Sigmoid colon (tissue), 6 donors: ENCODE measurements at regions not wholly inside any gene's neighbourhood (a gene's known extent, or its start where the extent isn't known, plus 50 kb on each side); places are given as distances from the start of the nearest gene placed in this dataset.

Experiments
- DNase-seq: peaks from one replicate; pipeline ENCODE4 v3.0.0-alpha.2; 2019
- H3K27ac ChIP-seq, 4 donors: fragments of 200-600 bp; sonication (generic); one replicate each; pipeline ENCODE4 v1.5.1; 2016 to 2019; ENCODE audit warnings: mild to moderate bottlenecking in 1 of 4
- H3K27me3 ChIP-seq, 3 donors: fragments of 200-600 bp; sonication (generic); one replicate each; pipeline ENCODE4 v1.5.1; 2019; ENCODE audit warnings: mild to moderate bottlenecking in 1 of 3
- H3K36me3 ChIP-seq, 4 donors: fragments of 200-600 bp; sonication (generic); one replicate each; pipeline ENCODE4 v1.5.1; 2016 to 2019
- H3K4me1 ChIP-seq, 4 donors: fragments of 200-600 bp; sonication (generic); one replicate each; pipeline ENCODE4 v1.5.1; 2017 to 2019
- H3K4me3 ChIP-seq, 4 donors: fragments of 200-600 bp; sonication (generic); one replicate each; pipeline ENCODE4 v1.5.1; 2017 to 2019; ENCODE audit warnings: mild to moderate bottlenecking in 2 of 4, moderate library complexity in 1 of 4
- H3K9me3 ChIP-seq, 4 donors: fragments of 200-600 bp in 3 of 4; sonication (generic) in 3 of 4; one replicate each; pipeline versions ENCODE4 v1.5.1 to v1.6.1; 2013 to 2019
- CTCF ChIP-seq, 4 experiments: fragments of 450-650 bp in 3 of 4; fragments of 200-600 bp in 1 of 4; IDR thresholded peaks; one replicate each; pipeline ENCODE4 v1.5.1; 2016 to 2019; ENCODE audit warnings: antibody characterized with exemption in 4 of 4, mild to moderate bottlenecking in 3 of 4, moderate library complexity in 2 of 4
- EP300 ChIP-seq, 4 donors: sonication (generic); formaldehyde crosslinking; IDR thresholded peaks; one replicate each; pipeline ENCODE4 v1.6.1; 2017; ENCODE audit warnings: antibody characterized with exemption in 4 of 4
- POLR2A ChIP-seq, 2 donors: fragments of 450-650 bp; IDR thresholded peaks; one replicate each; pipeline ENCODE4 v1.6.1; 2016; ENCODE audit warnings: antibody characterized with exemption in 2 of 2, mild to moderate bottlenecking in 2 of 2, moderate library complexity in 2 of 2
- POLR2AphosphoS5 ChIP-seq, 4 donors: sonication (generic); formaldehyde crosslinking; IDR thresholded peaks; one replicate each; pipeline ENCODE4 v1.6.1; 2017; ENCODE audit warnings: antibody characterized with exemption in 4 of 4
- WGBS, 2 donors: extraction: QIAGEN DNeasy Blood & Tissue Kit; methylation state at CpG; one replicate each; pipeline ENCODE4 v1.1.7; 2013; 5-methylcytosine and 5-hydroxymethylcytosine counted together
- intact Hi-C: fragments of 100-400 bp; cut with DNase I; formaldehyde crosslinking; loops from one replicate; pipeline ENCODE4 v1.15.1; 2023
- donor health status: healthy with polysubstance abuse.
- donor health status: healthy.

DNA sequence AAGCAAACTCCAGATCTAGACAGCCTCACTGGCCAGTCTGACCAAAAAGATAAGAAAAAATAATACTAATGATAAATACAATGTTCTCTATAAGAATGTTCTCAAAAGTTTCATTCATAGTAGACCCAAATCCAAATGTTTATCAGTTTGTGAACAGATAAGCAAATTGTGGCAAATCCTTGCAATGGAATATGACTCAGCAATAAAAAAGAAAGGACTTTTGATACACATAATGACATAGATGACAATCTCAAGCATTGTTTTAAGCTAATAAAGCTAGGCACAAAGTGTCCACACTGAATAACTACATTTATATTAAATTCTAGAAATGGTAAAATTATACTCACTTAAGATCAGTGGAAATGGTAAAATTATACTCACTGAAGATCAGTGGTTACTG, 195.4 kb upstream of the TYRP1 start:
- intact Hi-C loops: no loop called here
- no peak for TF ChIP-seq POLR2AphosphoS5 (IDR thresholded peaks at IDR 0.05)
- TF ChIP-seq EP300 (IDR thresholded peaks at IDR 0.05): no peak
- no peak for TF ChIP-seq CTCF (IDR thresholded peaks at IDR 0.05)
- TF ChIP-seq POLR2A (IDR thresholded peaks at IDR 0.05): no peak
- Histone ChIP-seq H3K4me3 (no peak overlapping the region), H3K4me1 (no peaks in the 10 kb centered on the region), H3K9me3 (no peaks in the 10 kb centered on the region), H3K27me3 (no peaks in the 10 kb centered on the region), H3K27ac (no peak overlapping the region), H3K36me3 (no peaks in the 10 kb centered on the region)
- no peak for DNase-seq

GRCh38 chr9:12502520-12502919, 190.7 kb upstream of the TYRP1 start:
- intact Hi-C loops: no loop called here
- DNase-seq: no peak
- WGBS, 2 donors: 86 to 87% methylated on average over 4 of the region's 4 CpGs
- Histone ChIP-seq H3K36me3 (no peaks in the 10 kb centered on the region), H3K4me1 (no peaks in the 10 kb centered on the region), H3K27me3 (no peaks in the 10 kb centered on the region), H3K27ac (no peak overlapping the region), H3K9me3 (no peaks in the 10 kb centered on the region), H3K4me3 (no peak overlapping the region)
- no peak for TF ChIP-seq EP300 (IDR thresholded peaks at IDR 0.05)
- no peak for TF ChIP-seq CTCF (IDR thresholded peaks at IDR 0.05)
- TF ChIP-seq POLR2A (IDR thresholded peaks at IDR 0.05): no peak
- TF ChIP-seq POLR2AphosphoS5 (IDR thresholded peaks at IDR 0.05): no peak

GRCh38 chr9:12503606-12504122, 189.5 kb upstream of the TYRP1 start:
- TF ChIP-seq EP300 (IDR thresholded peaks at IDR 0.05) (no peak), POLR2AphosphoS5 (IDR thresholded peaks at IDR 0.05) (no peak), POLR2A (IDR thresholded peaks at IDR 0.05) (no peak), CTCF (IDR thresholded peaks at IDR 0.05) (no peak)
- H3K4me3 ChIP-seq: no peak overlapping the region
- H3K27ac ChIP-seq: no peak overlapping the region
- no peaks in the 10 kb centered on the region for H3K27me3 ChIP-seq
- H3K4me1 ChIP-seq: no peaks in the 10 kb centered on the region
- no peaks in the 10 kb centered on the region for H3K9me3 ChIP-seq
- no peak for DNase-seq
- 50 to 58% methylated on average over 2 of the region's 2 CpGs for WGBS, 2 donors
- intact Hi-C loops: no loop called here
- no peaks in the 10 kb centered on the region for H3K36me3 ChIP-seq

- intact Hi-C loops: no loop called here
- TF ChIP-seq CTCF (IDR thresholded peaks at IDR 0.05) (no peak), EP300 (IDR thresholded peaks at IDR 0.05) (no peak), POLR2AphosphoS5 (IDR thresholded peaks at IDR 0.05) (no peak), POLR2A (IDR thresholded peaks at IDR 0.05) (no peak)
- no peak for DNase-seq
- Histone ChIP-seq H3K4me1 (peaks cover 0 to 6% (median 0%) of the 10 kb centered on the region in 4 donors), H3K9me3 (no peaks in the 10 kb centered on the region), H3K4me3 (no peak overlapping the region), H3K27ac (no peak overlapping the region), H3K27me3 (no peaks in the 10 kb centered on the region), H3K36me3 (no peaks in the 10 kb centered on the region)
- 46 to 55% methylated on average over 3 of the region's 3 CpGs for WGBS, 2 donors
Measured at GRCh38 chr9:12510551-12510950, 182.6 kb upstream of the TYRP1 start.

DNA sequence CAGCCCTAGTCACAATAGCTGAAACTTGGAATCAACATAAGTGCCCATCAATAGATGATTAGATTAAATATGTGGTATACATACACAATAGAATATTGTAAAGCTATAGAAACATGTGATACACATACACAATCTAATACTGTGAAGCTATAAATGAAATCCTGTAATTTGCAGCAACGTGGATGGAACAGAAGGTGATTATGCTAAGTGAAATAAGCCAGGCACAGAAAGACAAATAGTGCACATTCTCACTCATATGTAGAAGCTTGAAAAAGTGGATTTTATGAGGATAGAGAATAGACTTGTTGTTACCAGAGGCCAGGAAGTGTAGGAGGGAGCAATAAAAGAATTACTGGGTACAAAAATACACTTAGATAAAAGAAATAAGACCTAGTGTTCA, 181.5 kb upstream of the TYRP1 start:
- DNase-seq: no peak
- H3K9me3 ChIP-seq: no peaks in the 10 kb centered on the region
- H3K4me3 ChIP-seq: no peak overlapping the region
- intact Hi-C loops: no loop called here
- 6 to 31% methylated on average over 1 of the region's 1 CpG for WGBS, 2 donors
- H3K27ac ChIP-seq: no peak overlapping the region
- TF ChIP-seq POLR2AphosphoS5 (IDR thresholded peaks at IDR 0.05) (no peak), CTCF (IDR thresholded peaks at IDR 0.05) (no peak), POLR2A (IDR thresholded peaks at IDR 0.05) (no peak), EP300 (IDR thresholded peaks at IDR 0.05) (no peak)
- peaks cover 0 to 14% (median 0%) of the 10 kb centered on the region in 4 donors for H3K4me1 ChIP-seq
- H3K36me3 ChIP-seq: no peaks in the 10 kb centered on the region
- H3K27me3 ChIP-seq: no peaks in the 10 kb centered on the region
